ENCODE measurements at regions not wholly inside any gene's neighbourhood (a gene's known extent, or its start where the extent isn't known, plus 50 kb on each side); places are given as distances from the start of the nearest gene placed in this dataset.

- no peaks in the 10 kb centered on the region for H3K27me3 ChIP-seq (ENCODE audit: insufficient read depth, low read length)
- no peak overlapping the region for H2BK5ac ChIP-seq (ENCODE audit: insufficient read length, low read length)
- H2BK15ac ChIP-seq (ENCODE audit: low read depth, low read length): no peak overlapping the region
- no peak overlapping the region for H3K4me3 Mint-ChIP-seq
- H3K4me1 Mint-ChIP-seq: peaks cover 13 to 14% of the 10 kb centered on the region in 2 experiments
- no peaks in the 10 kb centered on the region for H3K27me3 Mint-ChIP-seq (ENCODE audit: low read depth)
- no peak overlapping the region for H2BK20ac ChIP-seq (ENCODE audit: low read depth, low read length, poor library complexity, severe bottlenecking)
- no peak overlapping the region for H3K9ac ChIP-seq (ENCODE audit: extremely low read depth, insufficient read length, low read length)
- no peaks in the 10 kb centered on the region for H3K79me1 ChIP-seq (ENCODE audit: insufficient read depth, low read depth, low read length, poor library complexity, severe bottlenecking)
- no peak overlapping the region for H2AFZ ChIP-seq (ENCODE audit: low read length)
- H4K20me1 ChIP-seq (ENCODE audit: control insufficient read depth, insufficient read depth, insufficient read length): no peaks in the 10 kb centered on the region
- no peaks in the 10 kb centered on the region for H3K4me1 ChIP-seq (ENCODE audit: insufficient read depth, low read length)
- H3K23ac ChIP-seq (ENCODE audit: insufficient read length, low read depth, low read length): no peak overlapping the region
- H3K56ac ChIP-seq (ENCODE audit: insufficient read length, low read depth, low read length): no peak overlapping the region
- H3K9me3 ChIP-seq (ENCODE audit: control insufficient read depth, low read depth, low read length): no peaks in the 10 kb centered on the region
- H3K14ac ChIP-seq (ENCODE audit: insufficient read depth, low read length): no peak overlapping the region
- no peak overlapping the region for H2BK12ac ChIP-seq (ENCODE audit: insufficient read length, low read depth, low read length)
- H4K91ac ChIP-seq (ENCODE audit: insufficient read length, low read depth, low read length): no peak overlapping the region
- H3K36me3 Mint-ChIP-seq (ENCODE audit: insufficient read depth in 1 of 3, low read depth in 3 of 3): no peaks in the 10 kb centered on the region
- no CpG with 5 or more reads among the region's 8 CpGs for WGBS (ENCODE audit: extremely low coverage, insufficient read length, low lambda C conversion rate)
- no peak for DNase-seq
- no peak overlapping the region for H4K5ac ChIP-seq (ENCODE audit: insufficient read length, low read depth, low read length)
- H3K9me3 Mint-ChIP-seq: no peaks in the 10 kb centered on the region
- H3K4ac ChIP-seq (ENCODE audit: low read depth, low read length): no peak overlapping the region
- H3T11ph ChIP-seq (ENCODE audit: low read length): no peak overlapping the region
- no peak overlapping the region for H3K27ac Mint-ChIP-seq
- H3K4me2 ChIP-seq (ENCODE audit: insufficient read depth, insufficient read length, low read length): no peak overlapping the region
- no peak overlapping the region for H2BK120ac ChIP-seq (ENCODE audit: low read depth, low read length, poor library complexity, severe bottlenecking)
- no peaks in the 10 kb centered on the region for H3K23me2 ChIP-seq (ENCODE audit: insufficient read length, low read depth, low read length, poor library complexity, severe bottlenecking)
- no peak for TF ChIP-seq CTCF (conservative IDR thresholded peaks at IDR 0.05)
- no peak overlapping the region for H3K27ac ChIP-seq (ENCODE audit: insufficient read length, low read depth, low read length)
- no peak overlapping the region for H3K18ac ChIP-seq (ENCODE audit: insufficient read length, low read depth, low read length)
- no peak overlapping the region for H2AK5ac ChIP-seq (ENCODE audit: insufficient read length, low read length)
- H4K8ac ChIP-seq (replicated peaks; ENCODE audit: insufficient read length, low read depth, low read length): no peak overlapping the region
- H3K79me2 ChIP-seq (ENCODE audit: insufficient read depth, low read length): no peaks in the 10 kb centered on the region
Measured at GRCh38 chr1:221812905-221813597, 71.2 kb upstream of the DUSP10 start.
